ENCODE measurements at regions not wholly inside any gene's neighbourhood (a gene's known extent, or its start where the extent isn't known, plus 50 kb on each side); places are given as distances from the start of the nearest gene placed in this dataset.

GRCh38 chr4:14653338-14653737, 348.9 kb upstream of the CPEB2 start:
- DNase-seq (ENCODE audit: low read depth in 2 of 2), result no peak
- H3K4me3 ChIP-seq (replicated peaks in 1 of 2; ENCODE audit: low read depth in 2 of 2, low read length in 2 of 2), result no peak overlapping the region
- TF ChIP-seq CTCF (IDR thresholded peaks at IDR 0.05; ENCODE audit: low read depth, low read length), result no peak

GRCh38 chr4:14659286-14659685, 343.0 kb upstream of the CPEB2 start:
- no peak overlapping the region for H3K4me3 ChIP-seq (replicated peaks in 1 of 2; ENCODE audit: low read depth in 2 of 2, low read length in 2 of 2)
- no peak for DNase-seq (ENCODE audit: low read depth in 2 of 2)
- TF ChIP-seq CTCF (IDR thresholded peaks at IDR 0.05; ENCODE audit: low read depth, low read length), result no peak

- DNase-seq (ENCODE audit: low read depth in 2 of 2), result peak; percentile 5 to 61
- no peak for TF ChIP-seq CTCF (IDR thresholded peaks at IDR 0.05; ENCODE audit: low read depth, low read length)
- H3K4me3 ChIP-seq (replicated peaks in 1 of 2; ENCODE audit: low read depth in 2 of 2, low read length in 2 of 2), result no peak overlapping the region
These were observed 334.6 kb upstream of the CPEB2 start for GRCh38 chr4:14667624-14668151.

GRCh38 chr4:14668296-14668695, 334.0 kb upstream of the CPEB2 start:
- no peak for TF ChIP-seq CTCF (IDR thresholded peaks at IDR 0.05; ENCODE audit: low read depth, low read length)
- no peak overlapping the region for H3K4me3 ChIP-seq (replicated peaks in 1 of 2; ENCODE audit: low read depth in 2 of 2, low read length in 2 of 2)
- DNase-seq (ENCODE audit: low read depth in 2 of 2), result no peak

GRCh38 chr4:14669371-14669770, 332.9 kb upstream of the CPEB2 start:
- H3K4me3 ChIP-seq (replicated peaks in 1 of 2; ENCODE audit: low read depth in 2 of 2, low read length in 2 of 2), result no peak overlapping the region
- no peak for DNase-seq (ENCODE audit: low read depth in 2 of 2)
- TF ChIP-seq CTCF (IDR thresholded peaks at IDR 0.05; ENCODE audit: low read depth, low read length), result no peak

GRCh38 chr4:14671146-14671545, 331.1 kb upstream of the CPEB2 start:
- TF ChIP-seq CTCF (IDR thresholded peaks at IDR 0.05; ENCODE audit: low read depth, low read length), result no peak
- no peak overlapping the region for H3K4me3 ChIP-seq (replicated peaks in 1 of 2; ENCODE audit: low read depth in 2 of 2, low read length in 2 of 2)
- DNase-seq (ENCODE audit: low read depth in 2 of 2), result no peak

All from cardiac fibroblast (primary cell).